ENCODE measurements at regions not wholly inside any gene's neighbourhood (a gene's known extent, or its start where the extent isn't known, plus 50 kb on each side); places are given as distances from the start of the nearest gene placed in this dataset.

DNA sequence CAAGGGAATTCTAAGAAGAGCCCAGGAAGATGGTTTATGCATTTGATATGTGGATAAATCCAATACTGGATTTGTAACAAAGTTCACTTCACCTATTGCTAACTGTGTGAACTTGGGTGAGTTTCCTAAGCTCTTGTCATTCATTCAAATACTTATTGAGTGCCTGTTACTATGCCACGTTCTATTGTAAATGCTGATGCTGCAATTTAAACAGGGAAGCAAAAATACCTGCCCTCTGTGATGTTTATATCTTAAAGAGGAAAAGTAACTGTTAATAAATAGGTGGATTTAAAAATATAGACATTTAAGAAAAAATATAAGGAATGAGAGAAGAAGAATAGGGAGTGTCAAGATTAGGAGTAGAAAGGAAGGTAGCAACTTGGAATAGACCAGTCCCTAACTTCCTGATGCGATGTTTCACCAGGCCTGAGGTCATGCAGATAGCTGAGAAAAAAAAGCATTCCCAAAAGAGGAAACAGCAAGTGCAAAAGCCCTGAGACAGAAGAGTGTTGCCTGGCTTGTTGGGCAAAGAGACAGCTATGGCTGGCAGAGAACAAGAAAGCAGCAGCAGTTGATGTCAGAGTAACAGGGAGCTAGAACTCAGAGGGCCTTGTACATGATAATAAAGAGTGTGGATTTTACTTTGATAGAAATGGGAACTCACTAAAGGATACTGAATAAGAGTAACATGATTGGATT is 54.3 kb upstream of the TCF21 start:
- intact Hi-C loops (cut with DNase I): loop anchor here in 2 of 10 donors (5.0 kb wide), 2 partner anchors 83 to 267 kb away; no protein-coding TSS in a partner anchor
- DNase-seq (no peak), ATAC-seq (peak in 1 of 8 donors; percentile 53)
- Histone ChIP-seq H3K4me3 (no peak overlapping the region), H3K27ac (peak overlapping the region in 2 of 10 donors; percentile 18 to 22), H3K27me3 (peaks cover 0 to 33% (median 17%) of the 10 kb centered on the region in 7 donors), H3K36me3 (no peaks in the 10 kb centered on the region), H3K4me1 (peaks cover 0 to 6% (median 0%) of the 10 kb centered on the region in 9 donors), H3K9me3 (no peaks in the 10 kb centered on the region)
- 57 to 62% methylated on average over 2 of the region's 2 CpGs for WGBS, 2 donors
- TF ChIP-seq, protein P1, sequence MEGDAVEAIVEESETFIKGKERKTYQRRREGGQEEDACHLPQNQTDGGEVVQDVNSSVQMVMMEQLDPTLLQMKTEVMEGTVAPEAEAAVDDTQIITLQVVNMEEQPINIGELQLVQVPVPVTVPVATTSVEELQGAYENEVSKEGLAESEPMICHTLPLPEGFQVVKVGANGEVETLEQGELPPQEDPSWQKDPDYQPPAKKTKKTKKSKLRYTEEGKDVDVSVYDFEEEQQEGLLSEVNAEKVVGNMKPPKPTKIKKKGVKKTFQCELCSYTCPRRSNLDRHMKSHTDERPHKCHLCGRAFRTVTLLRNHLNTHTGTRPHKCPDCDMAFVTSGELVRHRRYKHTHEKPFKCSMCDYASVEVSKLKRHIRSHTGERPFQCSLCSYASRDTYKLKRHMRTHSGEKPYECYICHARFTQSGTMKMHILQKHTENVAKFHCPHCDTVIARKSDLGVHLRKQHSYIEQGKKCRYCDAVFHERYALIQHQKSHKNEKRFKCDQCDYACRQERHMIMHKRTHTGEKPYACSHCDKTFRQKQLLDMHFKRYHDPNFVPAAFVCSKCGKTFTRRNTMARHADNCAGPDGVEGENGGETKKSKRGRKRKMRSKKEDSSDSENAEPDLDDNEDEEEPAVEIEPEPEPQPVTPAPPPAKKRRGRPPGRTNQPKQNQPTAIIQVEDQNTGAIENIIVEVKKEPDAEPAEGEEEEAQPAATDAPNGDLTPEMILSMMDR (IDR thresholded peaks at IDR 0.05): no peak

DNA sequence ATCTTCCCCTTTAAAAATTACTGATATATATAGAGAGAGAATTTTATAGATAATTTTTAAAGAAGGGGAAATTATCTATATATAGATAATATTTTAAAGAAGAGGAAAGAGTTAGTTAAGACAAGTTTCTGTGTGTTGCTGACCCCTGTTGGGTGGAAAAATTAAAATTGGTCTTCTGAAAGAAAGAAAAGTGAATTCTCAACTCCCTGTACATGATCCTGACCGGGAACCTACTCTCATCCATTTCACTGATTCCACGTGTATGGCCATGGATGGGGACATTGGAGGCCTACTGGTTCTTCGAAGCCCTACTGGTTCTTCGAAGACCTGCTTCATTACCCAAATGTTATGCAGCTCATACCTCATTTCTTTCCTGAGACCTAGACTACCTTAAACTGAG is 53.0 kb upstream of the TCF21 start:
- Histone ChIP-seq H3K4me3 (no peak overlapping the region), H3K9me3 (no peaks in the 10 kb centered on the region), H3K36me3 (no peaks in the 10 kb centered on the region), H3K27ac (no peak overlapping the region), H3K4me1 (peaks cover 0 to 6% (median 0%) of the 10 kb centered on the region in 9 donors), H3K27me3 (peaks cover 0 to 36% (median 17%) of the 10 kb centered on the region in 7 donors)
- ATAC-seq (no peak), DNase-seq (no peak)
- WGBS, 2 donors: 80 to 85% methylated on average over 4 of the region's 4 CpGs
- TF ChIP-seq, protein P1 (IDR thresholded peaks at IDR 0.05): peak in 3 of 9 donors; percentile 15 to 36 (median 15)
- intact Hi-C loops (cut with DNase I): loop anchor here in 2 of 10 donors (5.0 kb wide), 2 partner anchors 81 to 269 kb away; no protein-coding TSS in a partner anchor

DNA sequence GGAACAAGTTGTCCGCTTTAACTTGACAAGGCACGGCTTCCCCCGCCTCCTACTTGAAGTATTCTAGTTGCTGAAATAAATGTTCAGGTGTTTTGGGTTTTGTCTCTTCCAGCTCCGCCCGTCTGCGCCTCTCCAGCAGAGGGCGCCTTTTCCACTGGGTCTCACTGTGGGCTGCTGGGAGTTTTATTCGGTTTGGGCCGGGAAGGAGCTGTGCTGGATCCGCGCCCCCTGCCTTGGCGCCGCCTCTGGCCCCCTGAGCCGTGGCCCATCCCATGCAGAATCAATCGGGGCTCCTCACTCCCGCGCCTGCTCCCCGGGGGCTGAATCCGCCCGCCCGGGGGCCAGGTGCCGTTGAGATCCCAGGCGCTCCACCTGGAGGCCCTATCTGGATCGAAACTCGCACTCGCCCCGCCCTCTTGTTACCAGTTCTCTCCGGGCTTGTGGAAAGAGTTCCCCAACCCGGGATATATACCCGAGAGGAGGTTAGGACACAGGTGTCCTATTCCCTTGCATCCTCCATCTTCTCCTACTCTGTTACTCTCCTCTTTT is 51.0 kb upstream of the TCF21 start:
- TF ChIP-seq, protein P1 (IDR thresholded peaks at IDR 0.05): peak in 8 of 9 donors; percentile 8 to 69 (median 56)
- Histone ChIP-seq H3K9me3 (no peaks in the 10 kb centered on the region), H3K27ac (no peak overlapping the region), H3K4me3 (peak overlapping the region in 8 of 10 donors; percentile 21 to 46 (median 36)), H3K27me3 (peaks cover 0 to 39% (median 17%) of the 10 kb centered on the region in 7 donors), H3K36me3 (no peaks in the 10 kb centered on the region), H3K4me1 (peaks cover 0 to 6% (median 0%) of the 10 kb centered on the region in 9 donors)
- WGBS, 2 donors: 13 to 15% methylated on average over 30 of the region's 30 CpGs
- peak in 2 of 8 donors; percentile 63 to 65 for ATAC-seq
- peak in 1 of 2 donors; percentile 38 for DNase-seq
- intact Hi-C loops (cut with DNase I): loop anchor here in 3 of 10 donors (2.0 to 5.0 kb wide), 3 partner anchors 79 to 271 kb away; no protein-coding TSS in a partner anchor
